ENCODE measurements at regions not wholly inside any gene's neighbourhood (a gene's known extent, or its start where the extent isn't known, plus 50 kb on each side); places are given as distances from the start of the nearest gene placed in this dataset.

DNA sequence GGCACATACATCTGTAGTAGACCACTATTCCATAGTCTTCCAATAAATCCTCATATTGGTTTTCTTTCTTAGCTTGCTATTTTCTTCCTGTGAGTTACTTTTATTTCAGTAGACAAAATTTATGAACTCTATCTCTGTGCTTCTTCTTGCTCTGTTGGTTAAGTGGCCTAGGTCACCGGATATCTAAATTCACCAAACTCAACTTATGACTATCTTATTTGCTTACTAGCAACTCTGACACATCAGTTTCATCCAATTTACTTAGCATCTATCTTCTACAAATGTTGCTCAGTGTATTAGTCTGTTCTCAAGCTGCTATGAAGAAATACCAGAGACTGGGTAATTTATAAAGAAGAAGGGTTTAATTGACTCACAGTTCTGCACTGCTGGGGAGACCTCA is 432.5 kb upstream of the FSIP2 start:
- Histone ChIP-seq H2AFZ (ENCODE audit: low read length) (no peak overlapping the region), H3K9ac (ENCODE audit: extremely low read depth, insufficient read length, low read length) (no peak overlapping the region), H2BK12ac (ENCODE audit: insufficient read length, low read depth, low read length) (no peak overlapping the region), H4K91ac (ENCODE audit: insufficient read length, low read depth, low read length) (no peak overlapping the region), H3K9me3 (ENCODE audit: control insufficient read depth, low read depth, low read length) (no peaks in the 10 kb centered on the region), H4K8ac (replicated peaks; ENCODE audit: insufficient read length, low read depth, low read length) (no peak overlapping the region), H2BK120ac (ENCODE audit: low read depth, low read length, poor library complexity, severe bottlenecking) (no peak overlapping the region), H3K4me2 (ENCODE audit: insufficient read depth, insufficient read length, low read length) (no peak overlapping the region), H3K23ac (ENCODE audit: insufficient read length, low read depth, low read length) (no peak overlapping the region), H3K79me2 (ENCODE audit: insufficient read depth, low read length) (no peaks in the 10 kb centered on the region), H3T11ph (ENCODE audit: low read length) (no peak overlapping the region), H4K20me1 (ENCODE audit: control insufficient read depth, insufficient read depth, insufficient read length) (no peaks in the 10 kb centered on the region), H2BK5ac (ENCODE audit: insufficient read length, low read length) (no peak overlapping the region), H3K27ac (ENCODE audit: insufficient read length, low read depth, low read length) (no peak overlapping the region), H3K56ac (ENCODE audit: insufficient read length, low read depth, low read length) (no peak overlapping the region), H2BK15ac (ENCODE audit: low read depth, low read length) (no peak overlapping the region), H3K27me3 (ENCODE audit: insufficient read depth, low read length) (no peaks in the 10 kb centered on the region), H2AK5ac (ENCODE audit: insufficient read length, low read length) (no peak overlapping the region), H3K79me1 (ENCODE audit: insufficient read depth, low read depth, low read length, poor library complexity, severe bottlenecking) (no peaks in the 10 kb centered on the region), H4K5ac (ENCODE audit: insufficient read length, low read depth, low read length) (no peak overlapping the region), H2BK20ac (ENCODE audit: low read depth, low read length, poor library complexity, severe bottlenecking) (no peak overlapping the region), H3K4ac (ENCODE audit: low read depth, low read length) (no peak overlapping the region), H3K18ac (ENCODE audit: insufficient read length, low read depth, low read length) (no peak overlapping the region), H3K14ac (ENCODE audit: insufficient read depth, low read length) (no peak overlapping the region), H3K4me1 (ENCODE audit: insufficient read depth, low read length) (no peaks in the 10 kb centered on the region), H3K23me2 (ENCODE audit: insufficient read length, low read depth, low read length, poor library complexity, severe bottlenecking) (no peaks in the 10 kb centered on the region)
- Mint-ChIP-seq H3K4me1 (no peaks in the 10 kb centered on the region), H3K36me3 (ENCODE audit: insufficient read depth in 1 of 3, low read depth in 3 of 3) (no peaks in the 10 kb centered on the region; a peak in 1 of 7 replicates), H3K4me3 (no peak overlapping the region), H3K9me3 (no peaks in the 10 kb centered on the region), H3K27ac (no peak overlapping the region), H3K27me3 (ENCODE audit: low read depth) (no peaks in the 10 kb centered on the region)
- TF ChIP-seq, protein P1, sequence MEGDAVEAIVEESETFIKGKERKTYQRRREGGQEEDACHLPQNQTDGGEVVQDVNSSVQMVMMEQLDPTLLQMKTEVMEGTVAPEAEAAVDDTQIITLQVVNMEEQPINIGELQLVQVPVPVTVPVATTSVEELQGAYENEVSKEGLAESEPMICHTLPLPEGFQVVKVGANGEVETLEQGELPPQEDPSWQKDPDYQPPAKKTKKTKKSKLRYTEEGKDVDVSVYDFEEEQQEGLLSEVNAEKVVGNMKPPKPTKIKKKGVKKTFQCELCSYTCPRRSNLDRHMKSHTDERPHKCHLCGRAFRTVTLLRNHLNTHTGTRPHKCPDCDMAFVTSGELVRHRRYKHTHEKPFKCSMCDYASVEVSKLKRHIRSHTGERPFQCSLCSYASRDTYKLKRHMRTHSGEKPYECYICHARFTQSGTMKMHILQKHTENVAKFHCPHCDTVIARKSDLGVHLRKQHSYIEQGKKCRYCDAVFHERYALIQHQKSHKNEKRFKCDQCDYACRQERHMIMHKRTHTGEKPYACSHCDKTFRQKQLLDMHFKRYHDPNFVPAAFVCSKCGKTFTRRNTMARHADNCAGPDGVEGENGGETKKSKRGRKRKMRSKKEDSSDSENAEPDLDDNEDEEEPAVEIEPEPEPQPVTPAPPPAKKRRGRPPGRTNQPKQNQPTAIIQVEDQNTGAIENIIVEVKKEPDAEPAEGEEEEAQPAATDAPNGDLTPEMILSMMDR (conservative IDR thresholded peaks at IDR 0.05): no peak
- no CpG with 5 or more reads among the region's 1 CpG for WGBS (ENCODE audit: extremely low coverage, insufficient read length, low lambda C conversion rate)
- no peak for DNase-seq

Data from H9 (cell line).